Transverse colon (tissue), 4 donors: ENCODE measurements at regions not wholly inside any gene's neighbourhood (a gene's known extent, or its start where the extent isn't known, plus 50 kb on each side); places are given as distances from the start of the nearest gene placed in this dataset.

Experiments
- CTCF ChIP-seq, 5 experiments: fragments of 200-600 bp in 3 of 5; fragments of 450-650 bp in 2 of 5; sonication (generic) in 3 of 5; IDR thresholded peaks; 1 replicate in 2 of 5; 2 replicates in 3 of 5; pipeline ENCODE4 v1.5.1; 2016 to 2017; ENCODE audit warnings: antibody characterized with exemption in 5 of 5, inconsistent platforms in 3 of 5, mild to moderate bottlenecking in 2 of 5, moderate library complexity in 1 of 5
- POLR2A ChIP-seq: fragments of 450-650 bp; IDR thresholded peaks from one replicate; pipeline ENCODE4 v1.6.1; 2016; ENCODE audit warnings: antibody characterized with exemption, mild to moderate bottlenecking, moderate library complexity
- POLR2AphosphoS5 ChIP-seq, 3 donors: sonication (generic); formaldehyde crosslinking; IDR thresholded peaks; one replicate each; pipeline ENCODE4 v1.6.1; 2016; ENCODE audit warnings: antibody characterized with exemption in 3 of 3

- TF ChIP-seq POLR2A (no peak), CTCF (IDR thresholded peaks at IDR 0.05) (no peak), POLR2AphosphoS5 (IDR thresholded peaks at IDR 0.05) (no peak)
Measured at GRCh38 chr5:44935262-44935661, 126.5 kb downstream of the MRPS30 start.
